ENCODE measurements at regions not wholly inside any gene's neighbourhood (a gene's known extent, or its start where the extent isn't known, plus 50 kb on each side); places are given as distances from the start of the nearest gene placed in this dataset.
A peak's percentile ranks its signal among the peaks of the same experiment; 100 is the strongest.

- intact Hi-C loops (cut with DNase I; ENCODE audit: low total_unique reads) = no loop called here
Observed at GRCh38 chr14:59038746-59039145, 149.7 kb upstream of the DAAM1 start.

DNA sequence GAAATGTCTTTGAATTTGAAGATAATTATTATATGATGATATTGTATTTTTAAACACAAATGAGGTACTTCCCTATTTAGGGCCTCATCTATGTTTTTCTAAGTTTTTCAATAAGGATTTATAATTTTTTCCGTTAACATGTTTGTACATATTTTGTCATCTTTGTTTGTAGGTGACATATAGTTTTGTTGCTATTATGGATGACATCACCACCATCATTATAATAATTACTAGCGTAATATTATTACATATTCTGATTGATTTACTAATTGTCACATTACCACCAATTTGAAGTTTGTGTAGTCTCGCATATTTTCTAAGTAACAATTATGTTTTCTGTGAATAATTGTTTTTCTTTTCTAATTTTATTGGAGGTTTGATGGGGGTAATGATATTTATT lies 147.2 kb upstream of the DAAM1 start:
- 97% methylated on average over 3 of the region's 3 CpGs for WGBS, 2 donors

More at GRCh38 chr14:59038746-59039145, 149.7 kb upstream of the DAAM1 start:
- Histone ChIP-seq H3K36me3 (ENCODE audit: low read depth, missing control alignments) (no peaks in the 10 kb centered on the region), H3K9me3 (no peaks in the 10 kb centered on the region), H3K4me1 (no peaks in the 10 kb centered on the region), H3K27me3 (no peaks in the 10 kb centered on the region), H3K27ac (no peak overlapping the region), H3K4me3 (no peak overlapping the region)
- no peak for TF ChIP-seq POLR2A (IDR thresholded peaks at IDR 0.05)
- no peak for TF ChIP-seq CTCF (IDR thresholded peaks at IDR 0.05)
- 83 to 92% methylated on average over 4 of the region's 4 CpGs for WGBS, 2 donors
- DNase-seq = no peak

GRCh38 chr14:59044707-59045106 lies 143.8 kb upstream of the DAAM1 start:
- TF ChIP-seq POLR2A (IDR thresholded peaks at IDR 0.05) (no peak), CTCF (IDR thresholded peaks at IDR 0.05) (no peak)
- H3K27ac ChIP-seq = no peak overlapping the region
- intact Hi-C loops (cut with DNase I; ENCODE audit: low total_unique reads) = no loop called here
- 77 to 85% methylated on average over 6 of the region's 6 CpGs for WGBS, 2 donors
- no peak overlapping the region for H3K4me3 ChIP-seq
- no peaks in the 10 kb centered on the region for H3K27me3 ChIP-seq
- no peaks in the 10 kb centered on the region for H3K36me3 ChIP-seq (ENCODE audit: low read depth, missing control alignments)
- H3K4me1 ChIP-seq = no peaks in the 10 kb centered on the region
- peak; percentile 43 for DNase-seq
- H3K9me3 ChIP-seq = no peaks in the 10 kb centered on the region

More for the DNA sequence above, 147.2 kb upstream of the DAAM1 start:
- no peaks in the 10 kb centered on the region for H3K4me1 ChIP-seq
- intact Hi-C loops (cut with DNase I; ENCODE audit: low total_unique reads) = no loop called here
- no peaks in the 10 kb centered on the region for H3K36me3 ChIP-seq (ENCODE audit: low read depth, missing control alignments)
- no peaks in the 10 kb centered on the region for H3K27me3 ChIP-seq
- H3K27ac ChIP-seq = no peak overlapping the region
- TF ChIP-seq POLR2A (IDR thresholded peaks at IDR 0.05) (no peak), CTCF (IDR thresholded peaks at IDR 0.05) (no peak)
- no peak overlapping the region for H3K4me3 ChIP-seq
- H3K9me3 ChIP-seq = no peaks in the 10 kb centered on the region
- no peak for DNase-seq

DNA sequence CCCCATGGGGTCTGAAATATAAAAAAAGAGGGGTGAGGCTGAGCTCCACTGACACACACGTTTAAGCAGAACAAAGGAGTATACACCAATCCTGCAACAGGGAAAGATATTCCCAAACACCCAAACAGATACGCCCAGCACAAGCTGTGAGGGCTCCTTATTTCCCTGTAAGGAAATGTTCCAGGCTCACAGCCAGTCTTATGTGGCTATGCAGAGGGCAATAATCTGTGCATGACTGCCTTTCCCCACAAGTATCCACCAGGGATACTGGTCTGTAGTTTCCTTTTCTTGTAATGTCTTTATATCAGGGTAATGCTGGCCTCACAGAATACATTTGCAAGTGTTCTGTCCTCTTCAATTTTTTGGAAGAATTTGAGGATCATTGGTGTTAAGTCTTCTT lies 141.7 kb upstream of the DAAM1 start:
- Histone ChIP-seq H3K9me3 (no peaks in the 10 kb centered on the region), H3K36me3 (ENCODE audit: low read depth, missing control alignments) (no peaks in the 10 kb centered on the region), H3K27me3 (no peaks in the 10 kb centered on the region), H3K27ac (no peak overlapping the region), H3K4me1 (no peaks in the 10 kb centered on the region), H3K4me3 (no peak overlapping the region)
- DNase-seq = no peak
- intact Hi-C loops (cut with DNase I; ENCODE audit: low total_unique reads) = no loop called here
- 39 to 48% methylated on average over 2 of the region's 2 CpGs for WGBS, 2 donors
- TF ChIP-seq CTCF (IDR thresholded peaks at IDR 0.05) (no peak), POLR2A (IDR thresholded peaks at IDR 0.05) (no peak)

DNA sequence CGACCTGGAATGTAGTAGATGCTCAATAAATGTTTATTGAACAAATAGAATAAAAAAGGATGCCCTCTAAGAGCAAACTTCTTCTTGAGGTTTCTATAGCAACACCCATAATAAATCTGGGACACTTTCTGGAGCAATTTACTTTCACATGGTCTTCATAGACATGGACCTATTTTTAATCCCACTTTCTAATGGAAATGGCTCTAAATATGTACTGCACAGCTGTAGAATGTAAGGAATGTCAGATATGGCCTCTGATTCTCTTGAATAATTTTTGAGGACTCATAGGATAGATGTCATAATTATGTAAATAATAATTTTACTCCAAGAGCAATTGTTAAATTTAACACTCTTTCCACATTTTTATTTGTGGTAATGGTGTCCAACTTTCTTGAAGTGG lies 133.5 kb upstream of the DAAM1 start:
- H3K27ac ChIP-seq = no peak overlapping the region
- intact Hi-C loops (cut with DNase I; ENCODE audit: low total_unique reads) = no loop called here
- 72 to 80% methylated on average over 1 of the region's 1 CpG for WGBS, 2 donors

More for the DNA sequence above, 133.5 kb upstream of the DAAM1 start:
- Histone ChIP-seq H3K36me3 (ENCODE audit: low read depth, missing control alignments) (no peaks in the 10 kb centered on the region), H3K27me3 (no peaks in the 10 kb centered on the region), H3K4me1 (no peaks in the 10 kb centered on the region), H3K9me3 (no peaks in the 10 kb centered on the region), H3K4me3 (no peak overlapping the region)
- TF ChIP-seq CTCF (IDR thresholded peaks at IDR 0.05) (no peak), POLR2A (IDR thresholded peaks at IDR 0.05) (no peak)
- DNase-seq = no peak
